Gastrocnemius medialis (tissue), 4 donors: ENCODE measurements at regions not wholly inside any gene's neighbourhood (a gene's known extent, or its start where the extent isn't known, plus 50 kb on each side); places are given as distances from the start of the nearest gene placed in this dataset.

Experiments used
- CTCF ChIP-seq, 5 experiments: fragments of 450-650 bp in 3 of 5; fragments of 200-600 bp in 2 of 5; sonication (generic) in 2 of 5; IDR thresholded peaks in 4 of 5; conservative IDR thresholded peaks in 1 of 5; 1 replicate in 4 of 5; 2 replicates in 1 of 5; pipeline ENCODE4 v1.5.1; 2016 to 2019; ENCODE audit warnings: antibody characterized with exemption in 5 of 5, mild to moderate bottlenecking in 3 of 5, moderate library complexity in 3 of 5
- POLR2A ChIP-seq, 2 donors: fragments of 450-650 bp; IDR thresholded peaks; one replicate each; pipeline ENCODE4 v1.6.1; 2017; ENCODE audit warnings: antibody characterized with exemption in 2 of 2, mild to moderate bottlenecking in 2 of 2, moderate library complexity in 2 of 2

GRCh38 chr2:16566701-16567100 is 98.9 kb downstream of the CYRIA start:
- TF ChIP-seq CTCF (IDR thresholded peaks at IDR 0.05 in 4 of 5, conservative IDR thresholded peaks at IDR 0.05 in 1 of 5) (no peak), POLR2A (IDR thresholded peaks at IDR 0.05) (no peak)
